NCI-H774 (cell line): ENCODE measurements at regions not wholly inside any gene's neighbourhood (a gene's known extent, or its start where the extent isn't known, plus 50 kb on each side); places are given as distances from the start of the nearest gene placed in this dataset.

Source experiments
- DNase-seq: peaks from one replicate; lab custom pipeline; 2025; lab: John Stamatoyannopoulos, UW

GRCh38 chr15:47949815-47950214 lies 171.0 kb upstream of the SLC24A5 start:
- no peak for DNase-seq

- no peak for DNase-seq
These were observed 170.3 kb upstream of the SLC24A5 start for GRCh38 chr15:47950447-47950846.

- no peak for DNase-seq
These were observed 169.0 kb upstream of the SLC24A5 start for GRCh38 chr15:47951781-47952180.

GRCh38 chr15:47954196-47954595 lies 166.6 kb upstream of the SLC24A5 start:
- no peak for DNase-seq

- DNase-seq: no peak
These were observed 165.8 kb upstream of the SLC24A5 start for GRCh38 chr15:47955021-47955420.

GRCh38 chr15:47959617-47960413 lies 161.0 kb upstream of the SLC24A5 start:
- no peak for DNase-seq

GRCh38 chr15:47961401-47962090 lies 159.2 kb upstream of the SLC24A5 start:
- no peak for DNase-seq

- peak; percentile 27 for DNase-seq
These were observed 157.5 kb upstream of the SLC24A5 start for GRCh38 chr15:47963265-47963664.

- no peak for DNase-seq
These were observed 156.6 kb upstream of the SLC24A5 start for GRCh38 chr15:47964229-47964628.

GRCh38 chr15:47965297-47965696 lies 155.5 kb upstream of the SLC24A5 start:
- DNase-seq: no peak

- DNase-seq: no peak
These were observed 152.2 kb upstream of the SLC24A5 start for GRCh38 chr15:47968593-47968992.

GRCh38 chr15:47971637-47972036 lies 149.2 kb upstream of the SLC24A5 start:
- DNase-seq: no peak

- DNase-seq: no peak
These were observed 148.1 kb upstream of the SLC24A5 start for GRCh38 chr15:47972738-47973137.

GRCh38 chr15:47974724-47975123 lies 146.1 kb upstream of the SLC24A5 start:
- DNase-seq: no peak

GRCh38 chr15:47975427-47975826 lies 145.4 kb upstream of the SLC24A5 start:
- DNase-seq: no peak

GRCh38 chr15:47983533-47983932 lies 137.3 kb upstream of the SLC24A5 start:
- DNase-seq: no peak

- DNase-seq: no peak
These were observed 135.2 kb upstream of the SLC24A5 start for GRCh38 chr15:47985568-47985967.

GRCh38 chr15:47987461-47987860 lies 133.3 kb upstream of the SLC24A5 start:
- no peak for DNase-seq

GRCh38 chr15:47987908-47988532 lies 132.8 kb upstream of the SLC24A5 start:
- DNase-seq: peak; percentile 67

- DNase-seq: no peak
These were observed 132.2 kb upstream of the SLC24A5 start for GRCh38 chr15:47988564-47988963.

- no peak for DNase-seq
These were observed 130.0 kb upstream of the SLC24A5 start for GRCh38 chr15:47990821-47991220.

GRCh38 chr15:47991357-47991756 lies 129.4 kb upstream of the SLC24A5 start:
- no peak for DNase-seq

- DNase-seq: no peak
These were observed 127.7 kb upstream of the SLC24A5 start for GRCh38 chr15:47993051-47993450.
